ENCODE measurements at regions not wholly inside any gene's neighbourhood (a gene's known extent, or its start where the extent isn't known, plus 50 kb on each side); places are given as distances from the start of the nearest gene placed in this dataset.

DNA sequence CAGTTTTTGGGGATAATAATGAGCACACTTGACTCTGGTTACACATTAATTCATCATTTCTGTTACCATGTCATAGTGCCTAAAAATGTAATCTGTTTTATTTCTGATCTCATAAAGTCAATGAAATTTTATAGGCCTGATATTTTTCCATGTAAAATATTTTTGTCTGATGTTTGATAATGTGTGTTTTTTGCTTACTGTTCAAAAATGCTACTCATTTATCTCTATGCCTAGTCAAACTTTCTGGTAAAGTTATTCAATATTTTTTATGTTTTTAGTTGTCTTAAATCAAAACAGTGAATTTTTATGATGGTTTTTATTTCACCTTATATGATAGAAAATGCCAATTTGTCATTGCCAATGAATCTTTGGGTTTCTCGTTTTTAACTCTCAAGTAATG lies 147.0 kb downstream of the AHSP start:
- TF ChIP-seq CTCF (conservative IDR thresholded peaks at IDR 0.05 in 1 of 2, IDR thresholded peaks at IDR 0.05 in 1 of 2; ENCODE audit: extremely low read depth in 1 of 2, insufficient read depth in 1 of 2, low read depth in 1 of 2, low read length in 2 of 2) (no peak), EZH2 (IDR thresholded peaks at IDR 0.05; ENCODE audit: borderline replicate concordance, low read length) (no peak)

All from mammary epithelial cell (primary cell).